Kidney (tissue), 13 donors: ENCODE measurements at regions not wholly inside any gene's neighbourhood (a gene's known extent, or its start where the extent isn't known, plus 50 kb on each side); places are given as distances from the start of the nearest gene placed in this dataset.

Experiments
- DNase-seq, 5 donors: peaks; one replicate each; pipeline ENCODE4 v3.0.0-alpha.2; 2013 to 2020
- FAIRE-seq: peaks from 2 replicates; lab custom pipeline; 2012; peaks lifted over from hg19 to GRCh38; lab: Jason Lieb, UNC
- H3K27ac ChIP-seq, 2 donors: one replicate each; pipeline ENCODE4 v1.7.0; 2013; ENCODE audit warnings: low read depth in 2 of 2, low read length in 2 of 2, inconsistent platforms in 1 of 2
- H3K27me3 ChIP-seq: one replicate; pipeline ENCODE4 v1.7.1; 2013; ENCODE audit warnings: low read length, inconsistent platforms; ENCODE audit not compliant: control insufficient read depth, insufficient read depth
- H3K36me3 ChIP-seq, 3 donors: one replicate each; pipeline versions ENCODE4 v1.7.0 to v1.7.1; 2013; ENCODE audit warnings: low read length in 3 of 3, control low read depth in 1 of 3, inconsistent platforms in 1 of 3; ENCODE audit not compliant: insufficient read depth in 3 of 3, control insufficient read depth in 2 of 3
- H3K4me1 ChIP-seq, 3 donors: one replicate each; pipeline versions ENCODE4 v1.7.0 to v1.7.1; 2013; ENCODE audit warnings: low read length in 3 of 3, inconsistent platforms in 1 of 3, low read depth in 1 of 3; ENCODE audit not compliant: control insufficient read depth in 2 of 3, insufficient read depth in 2 of 3
- H3K4me3 ChIP-seq, 3 donors: one replicate each; pipeline versions ENCODE4 v1.7.0 to v1.8.1; 2013; ENCODE audit warnings: low read length in 3 of 3, control low read depth in 1 of 3, inconsistent platforms in 1 of 3
- H3K9ac ChIP-seq, 3 donors: one replicate each; pipeline versions ENCODE4 v1.7.0 to v1.7.1; 2013; ENCODE audit warnings: low read length in 3 of 3, control low read depth in 1 of 3, inconsistent platforms in 1 of 3
- H3K9me3 ChIP-seq, 3 donors: one replicate each; pipeline versions ENCODE4 v1.7.0 to v1.7.1; 2013; ENCODE audit warnings: low read length in 3 of 3, control low read depth in 1 of 3, inconsistent platforms in 1 of 3; ENCODE audit not compliant: control insufficient read depth in 2 of 3, insufficient read depth in 1 of 3
- intact Hi-C: fragments of 100-400 bp; cut with DNase I; formaldehyde crosslinking; loops from one replicate; pipeline ENCODE4 v1.11.1; 2022
- TF ChIP-seq, protein P1 (sequence below): IDR thresholded peaks from 3 replicates; pipeline ENCODE4 v1.5.1; 2012; ENCODE audit warnings: mild to moderate bottlenecking, moderate library complexity, borderline replicate concordance; ENCODE audit not compliant: insufficient read depth; ENCODE audit errors: extremely low read depth
- donor health status: control.
- donor health status: control.
- donor health status: control.
- donor health status: control.
- donor health status: control.
- donor health status: DM: yes; HTN: yes; CAD: no.
- donor health status: Normal renal cell carcinoma (clear cell type).

DNA sequence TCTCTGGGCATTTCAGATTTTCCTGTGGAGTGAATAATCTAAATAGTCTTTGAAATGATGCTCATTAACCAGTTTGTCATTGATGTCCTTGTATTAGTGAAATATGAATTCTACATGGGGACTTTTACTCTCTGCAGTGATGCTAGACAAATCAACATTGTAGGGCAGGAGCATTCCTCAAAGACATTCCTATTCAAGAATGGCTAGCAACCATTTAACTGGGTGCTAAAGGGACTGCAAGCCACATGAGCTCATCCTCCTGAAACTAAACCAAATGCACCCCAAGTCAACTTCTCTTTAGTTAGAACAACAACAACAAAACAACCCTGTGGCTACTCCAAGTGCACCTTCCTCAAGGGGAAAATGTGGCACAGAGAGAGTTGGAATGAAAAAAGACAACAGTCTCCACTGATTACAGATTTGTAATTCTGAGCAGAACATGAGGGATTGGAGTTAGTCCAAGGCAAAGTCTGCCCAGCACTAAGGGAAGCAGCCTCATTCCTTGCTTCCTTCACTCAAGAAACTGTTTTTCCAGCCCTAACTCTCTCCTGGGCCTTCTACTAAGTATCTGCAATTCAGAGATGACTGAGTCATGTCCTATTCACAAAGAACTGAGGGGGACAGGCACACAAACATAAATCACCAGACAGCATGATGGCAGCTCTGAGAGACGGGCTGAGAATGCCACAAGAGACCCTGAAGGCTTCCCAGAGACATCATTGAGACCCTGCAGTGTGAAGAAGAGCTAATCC, 82.0 kb upstream of the WWC1 start:
- intact Hi-C loops, result no loop called here
- Histone ChIP-seq H3K36me3 (no peaks in the 10 kb centered on the region), H3K4me3 (no peak overlapping the region), H3K27me3 (no peaks in the 10 kb centered on the region), H3K4me1 (no peaks in the 10 kb centered on the region), H3K9ac (no peak overlapping the region), H3K27ac (no peak overlapping the region), H3K9me3 (no peaks in the 10 kb centered on the region)
- TF ChIP-seq, protein P1, sequence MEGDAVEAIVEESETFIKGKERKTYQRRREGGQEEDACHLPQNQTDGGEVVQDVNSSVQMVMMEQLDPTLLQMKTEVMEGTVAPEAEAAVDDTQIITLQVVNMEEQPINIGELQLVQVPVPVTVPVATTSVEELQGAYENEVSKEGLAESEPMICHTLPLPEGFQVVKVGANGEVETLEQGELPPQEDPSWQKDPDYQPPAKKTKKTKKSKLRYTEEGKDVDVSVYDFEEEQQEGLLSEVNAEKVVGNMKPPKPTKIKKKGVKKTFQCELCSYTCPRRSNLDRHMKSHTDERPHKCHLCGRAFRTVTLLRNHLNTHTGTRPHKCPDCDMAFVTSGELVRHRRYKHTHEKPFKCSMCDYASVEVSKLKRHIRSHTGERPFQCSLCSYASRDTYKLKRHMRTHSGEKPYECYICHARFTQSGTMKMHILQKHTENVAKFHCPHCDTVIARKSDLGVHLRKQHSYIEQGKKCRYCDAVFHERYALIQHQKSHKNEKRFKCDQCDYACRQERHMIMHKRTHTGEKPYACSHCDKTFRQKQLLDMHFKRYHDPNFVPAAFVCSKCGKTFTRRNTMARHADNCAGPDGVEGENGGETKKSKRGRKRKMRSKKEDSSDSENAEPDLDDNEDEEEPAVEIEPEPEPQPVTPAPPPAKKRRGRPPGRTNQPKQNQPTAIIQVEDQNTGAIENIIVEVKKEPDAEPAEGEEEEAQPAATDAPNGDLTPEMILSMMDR, result no peak
- FAIRE-seq (no peak), DNase-seq (no peak)

DNA sequence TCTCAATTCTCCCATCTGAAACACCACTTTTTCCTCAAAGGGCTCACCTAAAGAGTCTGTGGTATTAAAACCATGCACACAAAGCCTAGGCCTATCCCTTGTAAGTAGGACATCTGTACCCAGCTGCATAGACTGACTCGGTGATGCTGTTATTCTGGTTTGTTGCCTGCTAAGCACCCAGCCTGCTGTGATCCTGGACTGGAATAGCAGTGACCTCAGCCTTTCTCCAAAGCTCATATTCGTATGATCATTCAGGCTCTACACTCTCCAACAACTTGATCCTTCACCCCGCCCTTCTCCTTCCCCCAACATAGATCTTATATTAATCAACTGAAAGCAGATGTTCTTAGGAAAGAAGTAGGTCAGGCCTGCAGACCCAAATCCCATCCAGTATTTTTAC, 81.4 kb upstream of the WWC1 start:
- Histone ChIP-seq H3K9me3 (no peaks in the 10 kb centered on the region), H3K9ac (no peak overlapping the region), H3K4me1 (no peaks in the 10 kb centered on the region), H3K36me3 (no peaks in the 10 kb centered on the region), H3K27me3 (no peaks in the 10 kb centered on the region), H3K27ac (no peak overlapping the region), H3K4me3 (no peak overlapping the region)
- no peak for FAIRE-seq
- DNase-seq, result no peak
- TF ChIP-seq, protein P1, result no peak
- intact Hi-C loops, result loop anchor here (10.0 kb wide), 1 partner anchor 485 kb away; no protein-coding TSS in a partner anchor

DNA sequence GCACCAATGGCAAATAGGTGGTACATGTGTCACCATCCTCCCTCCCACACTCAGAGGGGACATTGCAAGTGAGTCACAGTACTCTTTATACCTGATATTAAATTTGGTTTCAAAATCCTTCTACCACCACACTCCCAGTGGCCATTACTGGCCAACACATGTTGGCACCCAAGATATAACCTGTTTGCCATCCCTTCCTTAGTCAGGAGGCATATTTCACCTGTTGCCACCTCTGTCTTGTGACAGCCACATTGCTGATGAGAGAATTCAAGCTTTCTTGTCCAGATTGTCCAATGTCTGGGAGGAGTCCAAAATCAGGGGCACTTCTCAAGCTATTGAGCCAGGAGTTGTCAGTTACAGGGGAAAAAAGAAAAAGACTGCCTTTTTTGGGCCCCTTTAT, 80.2 kb upstream of the WWC1 start:
- no peak for FAIRE-seq
- Histone ChIP-seq H3K27ac (no peak overlapping the region), H3K9me3 (no peaks in the 10 kb centered on the region), H3K4me3 (no peak overlapping the region), H3K9ac (no peak overlapping the region), H3K27me3 (no peaks in the 10 kb centered on the region), H3K4me1 (no peaks in the 10 kb centered on the region), H3K36me3 (no peaks in the 10 kb centered on the region)
- intact Hi-C loops, result loop anchor here (10.0 kb wide), 1 partner anchor 486 kb away; no protein-coding TSS in a partner anchor
- DNase-seq, result no peak
- TF ChIP-seq, protein P1, result no peak
